Thyroid gland (tissue), 4 donors: ENCODE measurements at regions not wholly inside any gene's neighbourhood (a gene's known extent, or its start where the extent isn't known, plus 50 kb on each side); places are given as distances from the start of the nearest gene placed in this dataset.

Experiments used
- DNase-seq, 2 donors: peaks; one replicate each; pipeline ENCODE4 v3.0.0-alpha.2; 2019
- H3K27ac ChIP-seq, 3 donors: fragments of 200-600 bp; sonication (generic); 1 replicate in 2 of 3; 2 replicates in 1 of 3; pipeline ENCODE4 v1.5.1; 2016 to 2019; ENCODE audit warnings: mild to moderate bottlenecking in 1 of 3, moderate library complexity in 1 of 3
- H3K27me3 ChIP-seq: fragments of 200-600 bp; sonication (generic); one replicate; pipeline ENCODE4 v1.5.1; 2019
- H3K36me3 ChIP-seq, 2 donors: fragments of 200-600 bp; sonication (generic); one replicate each; pipeline ENCODE4 v1.5.1; 2016 to 2019
- H3K4me1 ChIP-seq, 2 donors: fragments of 200-600 bp; sonication (generic); one replicate each; pipeline ENCODE4 v1.5.1; 2017 to 2019
- H3K4me3 ChIP-seq, 3 donors: fragments of 200-600 bp; sonication (generic); replicated peaks in 1 of 3; 1 replicate in 2 of 3; 2 replicates in 1 of 3; pipeline ENCODE4 v1.5.1; 2016; ENCODE audit warnings: mild to moderate bottlenecking in 1 of 3
- H3K9me3 ChIP-seq: fragments of 200-600 bp; sonication (generic); one replicate; pipeline ENCODE4 v1.5.1; 2017
- CTCF ChIP-seq, 6 experiments: fragments of 200-600 bp in 3 of 6; fragments of 450-650 bp in 3 of 6; sonication (generic) in 3 of 6; IDR thresholded peaks; one replicate each; pipeline ENCODE4 v1.5.1; 2016 to 2019; ENCODE audit warnings: antibody characterized with exemption in 6 of 6, mild to moderate bottlenecking in 2 of 6, inconsistent platforms in 1 of 6, moderate library complexity in 1 of 6
- POLR2A ChIP-seq, 2 donors: fragments of 450-650 bp; IDR thresholded peaks; one replicate each; pipeline ENCODE4 v1.6.1; 2017; ENCODE audit warnings: antibody characterized with exemption in 2 of 2, mild to moderate bottlenecking in 2 of 2, moderate library complexity in 1 of 2
- WGBS, 2 donors: methylation state at CpG; one replicate each; pipeline ENCODE4 v1.1.5; 2017; 5-methylcytosine and 5-hydroxymethylcytosine counted together
- intact Hi-C: fragments of 100-400 bp; cut with DNase I; formaldehyde crosslinking; loops from one replicate; pipeline ENCODE4 v1.15.1; 2023

DNA sequence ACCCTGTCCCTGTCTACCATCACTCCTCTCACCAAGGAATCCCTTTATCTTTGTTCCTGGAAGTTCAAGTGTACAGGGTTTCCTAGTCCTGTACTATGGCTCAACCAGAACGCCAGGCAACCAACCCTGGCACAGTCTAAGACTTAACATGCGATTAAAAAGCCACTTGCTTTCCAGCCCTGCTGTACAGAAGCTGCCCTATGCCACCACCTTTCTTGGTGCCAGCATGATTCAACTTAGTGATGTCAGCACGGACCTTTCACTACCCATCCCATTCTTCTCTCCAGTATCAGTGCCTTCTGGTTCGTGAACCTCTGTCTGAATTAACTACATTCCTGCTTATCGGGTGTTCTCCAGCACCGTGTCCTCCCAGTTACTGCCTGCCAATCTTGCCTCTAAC is 151.1 kb downstream of the KLF12 start:
- Histone ChIP-seq H3K4me1 (no peaks in the 10 kb centered on the region), H3K27me3 (no peaks in the 10 kb centered on the region), H3K27ac (no peak overlapping the region), H3K9me3 (no peaks in the 10 kb centered on the region), H3K4me3 (no peak overlapping the region), H3K36me3 (no peaks in the 10 kb centered on the region)
- no peak for TF ChIP-seq CTCF (IDR thresholded peaks at IDR 0.05)
- intact Hi-C loops = no loop called here
- no peak for DNase-seq
- 92 to 93% methylated on average over 6 of the region's 6 CpGs for WGBS, 2 donors

DNA sequence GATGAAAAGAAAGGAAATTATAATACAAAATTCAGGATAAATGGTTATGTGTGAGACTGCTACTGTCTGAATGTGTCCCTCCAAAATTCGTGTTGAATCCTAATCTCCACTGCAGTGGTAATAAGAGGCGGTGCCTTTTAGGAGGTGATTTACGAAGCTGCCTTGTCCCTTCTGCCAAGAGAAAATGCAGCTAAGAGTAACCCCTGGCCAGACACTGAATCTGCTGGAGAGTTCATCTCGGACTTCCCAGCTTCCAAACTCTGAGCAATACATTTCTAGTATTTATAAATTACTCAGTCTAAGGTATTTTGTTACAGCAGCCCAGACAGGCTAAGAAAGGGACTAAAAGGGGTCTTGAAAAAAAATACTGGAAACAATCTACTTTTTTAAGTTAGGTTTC is 152.6 kb downstream of the KLF12 start:
- H3K4me1 ChIP-seq = no peaks in the 10 kb centered on the region
- H3K4me3 ChIP-seq = no peak overlapping the region
- no peak overlapping the region for H3K27ac ChIP-seq
- no peaks in the 10 kb centered on the region for H3K36me3 ChIP-seq
- intact Hi-C loops = no loop called here
- H3K9me3 ChIP-seq = no peaks in the 10 kb centered on the region
- WGBS, 2 donors = 66 to 76% methylated on average over 4 of the region's 4 CpGs
- no peak for DNase-seq
- no peak for TF ChIP-seq POLR2A (IDR thresholded peaks at IDR 0.05)
- TF ChIP-seq CTCF (IDR thresholded peaks at IDR 0.05) = no peak
- no peaks in the 10 kb centered on the region for H3K27me3 ChIP-seq

- no peaks in the 10 kb centered on the region for H3K9me3 ChIP-seq
- no peak for DNase-seq
- WGBS, 2 donors = 95 to 96% methylated on average over 4 of the region's 4 CpGs
- no peak for TF ChIP-seq CTCF (IDR thresholded peaks at IDR 0.05)
- no peak for TF ChIP-seq POLR2A (IDR thresholded peaks at IDR 0.05)
- no peak overlapping the region for H3K27ac ChIP-seq
- intact Hi-C loops = no loop called here
- no peak overlapping the region for H3K4me3 ChIP-seq
- no peaks in the 10 kb centered on the region for H3K36me3 ChIP-seq
- no peaks in the 10 kb centered on the region for H3K27me3 ChIP-seq
- no peaks in the 10 kb centered on the region for H3K4me1 ChIP-seq
These were observed 158.4 kb downstream of the KLF12 start for GRCh38 chr13:73975767-73976166.

DNA sequence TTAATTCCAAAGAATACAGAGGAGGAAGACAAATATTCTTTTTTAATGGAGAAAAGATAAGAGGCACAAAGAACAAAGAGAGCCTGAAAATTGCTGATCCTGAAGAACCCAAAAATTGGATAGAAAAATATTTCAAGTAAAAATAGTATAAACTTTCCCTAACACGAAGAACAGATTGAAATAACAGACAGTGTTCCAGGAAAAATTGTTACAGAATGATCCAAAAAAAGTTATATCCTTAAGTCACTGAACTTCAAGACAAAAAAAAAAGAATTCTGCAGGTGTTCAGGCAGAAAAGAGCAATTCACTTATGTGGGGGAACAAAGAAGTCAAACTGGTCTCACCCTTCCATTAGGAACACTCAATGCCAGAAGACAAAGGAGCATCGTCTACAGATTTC is 160.2 kb downstream of the KLF12 start:
- H3K27ac ChIP-seq = no peak overlapping the region
- no peaks in the 10 kb centered on the region for H3K36me3 ChIP-seq
- no peaks in the 10 kb centered on the region for H3K27me3 ChIP-seq
- no peak for DNase-seq
- H3K4me3 ChIP-seq = no peak overlapping the region
- TF ChIP-seq POLR2A (IDR thresholded peaks at IDR 0.05) = no peak
- no peak for TF ChIP-seq CTCF (IDR thresholded peaks at IDR 0.05)
- 72 to 86% methylated on average over 2 of the region's 2 CpGs for WGBS, 2 donors
- H3K4me1 ChIP-seq = no peaks in the 10 kb centered on the region
- intact Hi-C loops = no loop called here
- no peaks in the 10 kb centered on the region for H3K9me3 ChIP-seq

DNA sequence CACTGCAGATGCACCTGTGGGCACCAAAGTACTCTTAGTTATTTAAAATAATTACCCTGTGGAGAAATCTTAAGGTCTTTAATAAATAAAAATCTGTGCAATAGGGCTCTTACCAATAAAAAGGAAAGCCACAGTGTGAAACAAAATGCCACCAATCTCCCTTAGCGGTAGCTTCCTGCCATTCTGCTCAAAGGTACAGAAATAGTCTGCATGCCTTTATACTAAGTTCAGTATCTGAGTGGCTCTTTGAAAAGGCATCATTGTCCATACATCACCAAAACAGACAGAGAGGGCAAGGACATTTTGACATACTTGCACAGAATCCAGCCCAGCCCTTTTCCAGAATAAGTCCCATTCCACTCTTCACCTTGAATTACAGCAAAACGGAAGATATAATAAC is 161.0 kb downstream of the KLF12 start:
- TF ChIP-seq CTCF (IDR thresholded peaks at IDR 0.05) (no peak), POLR2A (IDR thresholded peaks at IDR 0.05) (no peak)
- 95 to 96% methylated on average over 2 of the region's 2 CpGs for WGBS, 2 donors
- H3K4me1 ChIP-seq = no peaks in the 10 kb centered on the region
- H3K9me3 ChIP-seq = no peaks in the 10 kb centered on the region
- H3K27ac ChIP-seq = no peak overlapping the region
- H3K27me3 ChIP-seq = no peaks in the 10 kb centered on the region
- no peak for DNase-seq
- no peak overlapping the region for H3K4me3 ChIP-seq
- no peaks in the 10 kb centered on the region for H3K36me3 ChIP-seq
- intact Hi-C loops = no loop called here
